Gastroesophageal sphincter (tissue), 4 donors: ENCODE measurements at regions not wholly inside any gene's neighbourhood (a gene's known extent, or its start where the extent isn't known, plus 50 kb on each side); places are given as distances from the start of the nearest gene placed in this dataset.

ENCODE experiments used
- ATAC-seq: fragments of 150-250 bp; one replicate; pipeline ENCODE4 v1.9.1; 2016; ENCODE audit warnings: mild to moderate bottlenecking, moderate library complexity
- H3K27ac ChIP-seq, 4 donors: fragments of 200-600 bp; sonication (generic) in 3 of 4; 1 replicate in 3 of 4; 2 replicates in 1 of 4; pipeline ENCODE4 v1.5.1; 2016 to 2019
- H3K27me3 ChIP-seq: fragments of 200-600 bp; sonication (generic); one replicate; pipeline ENCODE4 v1.5.1; 2019
- H3K36me3 ChIP-seq, 2 donors: fragments of 200-600 bp; sonication (generic); one replicate each; pipeline ENCODE4 v1.5.1; 2019; ENCODE audit warnings: control low read depth in 1 of 2
- H3K4me1 ChIP-seq, 3 donors: fragments of 200-600 bp; sonication (generic); 1 replicate in 2 of 3; 2 replicates in 1 of 3; pipeline ENCODE4 v1.5.1; 2016 to 2019; ENCODE audit warnings: control low read depth in 2 of 3
- H3K4me3 ChIP-seq, 2 donors: fragments of 200-600 bp; sonication (generic); one replicate each; pipeline ENCODE4 v1.5.1; 2019; ENCODE audit warnings: mild to moderate bottlenecking in 1 of 2, moderate library complexity in 1 of 2
- H3K9me3 ChIP-seq, 3 donors: fragments of 200-600 bp; sonication (generic); one replicate each; pipeline ENCODE4 v1.5.1; 2017 to 2019; ENCODE audit warnings: control low read depth in 2 of 3
- CTCF ChIP-seq, 4 experiments: fragments of 200-600 bp in 2 of 4; fragments of 450-650 bp in 2 of 4; sonication (generic) in 1 of 4; IDR thresholded peaks; one replicate each; pipeline ENCODE4 v1.5.1; 2017 to 2019; ENCODE audit warnings: antibody characterized with exemption in 4 of 4, mild to moderate bottlenecking in 2 of 4, moderate library complexity in 2 of 4
- EP300 ChIP-seq: sonication (generic); formaldehyde crosslinking; IDR thresholded peaks from one replicate; pipeline ENCODE4 v1.6.1; 2017; ENCODE audit warnings: antibody characterized with exemption, mild to moderate bottlenecking
- POLR2A ChIP-seq, 2 donors: fragments of 450-650 bp; IDR thresholded peaks; one replicate each; pipeline ENCODE4 v1.6.1; 2017; ENCODE audit warnings: antibody characterized with exemption in 2 of 2, mild to moderate bottlenecking in 2 of 2, moderate library complexity in 1 of 2
- POLR2AphosphoS5 ChIP-seq: sonication (generic); formaldehyde crosslinking; IDR thresholded peaks from one replicate; pipeline ENCODE4 v1.6.1; 2017; ENCODE audit warnings: antibody characterized with exemption
- WGBS, 2 donors: methylation state at CpG; one replicate each; pipeline ENCODE4 v1.1.5; 2018; ENCODE audit warnings: low coverage in 1 of 2; 5-methylcytosine and 5-hydroxymethylcytosine counted together

- H3K9me3 ChIP-seq = no peaks in the 10 kb centered on the region
- no peak overlapping the region for H3K27ac ChIP-seq
- no CpG with 5 or more reads among the region's 25 CpGs for WGBS, 2 donors
- peaks cover 66% of the 10 kb centered on the region for H3K27me3 ChIP-seq
- no peak overlapping the region for H3K4me3 ChIP-seq
- ATAC-seq = no peak
- TF ChIP-seq POLR2AphosphoS5 (no peak), CTCF (IDR thresholded peaks at IDR 0.05) (no peak), POLR2A (IDR thresholded peaks at IDR 0.05) (no peak), EP300 (no peak)
- no peaks in the 10 kb centered on the region for H3K36me3 ChIP-seq
- H3K4me1 ChIP-seq = no peaks in the 10 kb centered on the region
Observed at GRCh38 chr22:47375621-47376321, 613.3 kb downstream of the TBC1D22A start.

GRCh38 chr22:47374901-47375575 lies 612.6 kb downstream of the TBC1D22A start:
- WGBS, 2 donors = 67% methylated on average over 1 of the region's 18 CpGs; no CpG with 5 or more reads in 1 of the 2 donors
- Histone ChIP-seq H3K9me3 (no peaks in the 10 kb centered on the region), H3K4me3 (no peak overlapping the region), H3K4me1 (no peaks in the 10 kb centered on the region), H3K27me3 (peaks cover 65% of the 10 kb centered on the region), H3K36me3 (no peaks in the 10 kb centered on the region), H3K27ac (no peak overlapping the region)
- no peak for ATAC-seq
- TF ChIP-seq POLR2A (IDR thresholded peaks at IDR 0.05) (no peak), EP300 (no peak), POLR2AphosphoS5 (no peak), CTCF (IDR thresholded peaks at IDR 0.05) (no peak)

DNA sequence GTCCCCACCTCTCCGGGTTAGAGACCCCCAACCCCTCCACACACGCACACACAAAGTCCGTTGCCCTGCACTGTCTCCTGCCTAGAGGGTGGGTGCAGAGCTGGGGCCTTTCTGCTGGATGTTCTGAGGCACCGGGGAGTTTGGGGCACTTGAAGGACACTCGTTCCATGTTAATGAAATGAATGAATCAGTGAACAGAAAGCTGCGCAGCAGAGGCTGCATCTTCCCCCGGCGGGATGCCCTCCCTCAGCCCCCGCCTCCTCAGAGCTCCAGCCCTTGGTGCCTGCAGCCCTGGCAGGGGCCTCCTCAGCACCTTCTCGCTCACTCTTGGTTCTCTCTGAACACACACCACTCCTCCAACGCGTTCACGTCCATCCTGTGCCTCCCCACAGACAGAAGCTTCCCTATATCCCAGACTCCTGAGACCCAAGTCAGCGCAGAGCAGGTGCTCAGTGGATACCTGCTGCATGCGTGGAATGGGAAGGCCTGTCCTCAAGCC lies 611.9 kb downstream of the TBC1D22A start:
- ATAC-seq = no peak
- Histone ChIP-seq H3K27me3 (peaks cover 67% of the 10 kb centered on the region), H3K4me3 (no peak overlapping the region), H3K36me3 (no peaks in the 10 kb centered on the region), H3K27ac (no peak overlapping the region), H3K4me1 (no peaks in the 10 kb centered on the region), H3K9me3 (no peaks in the 10 kb centered on the region)
- 83% methylated on average over 10 of the region's 15 CpGs; no CpG with 5 or more reads in 1 of the 2 donors for WGBS, 2 donors
- no peak for TF ChIP-seq CTCF (IDR thresholded peaks at IDR 0.05)
- no peak for TF ChIP-seq POLR2AphosphoS5
- no peak for TF ChIP-seq EP300
- TF ChIP-seq POLR2A (IDR thresholded peaks at IDR 0.05) = no peak

- WGBS, 2 donors = 59% methylated on average over 3 of the region's 13 CpGs; no CpG with 5 or more reads in 1 of the 2 donors
Observed at GRCh38 chr22:47373648-47374272, 611.3 kb downstream of the TBC1D22A start.

More at GRCh38 chr22:47373648-47374272, 611.3 kb downstream of the TBC1D22A start:
- no peaks in the 10 kb centered on the region for H3K36me3 ChIP-seq
- no peaks in the 10 kb centered on the region for H3K9me3 ChIP-seq
- no peak overlapping the region for H3K27ac ChIP-seq
- no peak for ATAC-seq
- TF ChIP-seq POLR2AphosphoS5 = no peak
- TF ChIP-seq POLR2A (IDR thresholded peaks at IDR 0.05) = no peak
- no peak for TF ChIP-seq EP300
- TF ChIP-seq CTCF (IDR thresholded peaks at IDR 0.05) = no peak
- peaks cover 72% of the 10 kb centered on the region for H3K27me3 ChIP-seq
- H3K4me1 ChIP-seq = no peaks in the 10 kb centered on the region
- H3K4me3 ChIP-seq = no peak overlapping the region
